Anterior cingulate cortex (tissue), 58 donors: ENCODE measurements at regions not wholly inside any gene's neighbourhood (a gene's known extent, or its start where the extent isn't known, plus 50 kb on each side); places are given as distances from the start of the nearest gene placed in this dataset.

ENCODE experiments used
- DNase-seq, 58 donors: peaks; one replicate each; lab custom pipeline; 2025; lab: John Stamatoyannopoulos, UW

DNA sequence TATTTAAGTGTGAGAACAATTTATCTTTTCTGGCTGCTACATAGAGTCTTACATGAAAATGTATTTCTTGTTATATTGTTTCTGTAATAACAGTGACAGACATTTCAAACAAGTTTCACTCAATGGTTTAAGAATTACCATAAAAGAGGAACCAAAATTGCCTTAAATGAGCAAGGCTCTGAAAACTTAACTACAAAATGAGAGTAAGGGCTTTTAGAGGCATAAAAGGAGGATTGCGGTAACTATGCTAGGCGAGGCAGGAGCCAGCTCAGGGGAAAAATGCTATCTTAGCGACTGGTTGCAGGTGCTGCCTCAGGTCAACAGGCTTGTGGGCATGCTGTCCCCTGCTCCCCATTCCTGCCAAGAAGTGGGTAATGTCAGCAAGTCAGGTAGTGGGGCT, 81.7 kb upstream of the MSI2 start:
- DNase-seq, result no peak

DNA sequence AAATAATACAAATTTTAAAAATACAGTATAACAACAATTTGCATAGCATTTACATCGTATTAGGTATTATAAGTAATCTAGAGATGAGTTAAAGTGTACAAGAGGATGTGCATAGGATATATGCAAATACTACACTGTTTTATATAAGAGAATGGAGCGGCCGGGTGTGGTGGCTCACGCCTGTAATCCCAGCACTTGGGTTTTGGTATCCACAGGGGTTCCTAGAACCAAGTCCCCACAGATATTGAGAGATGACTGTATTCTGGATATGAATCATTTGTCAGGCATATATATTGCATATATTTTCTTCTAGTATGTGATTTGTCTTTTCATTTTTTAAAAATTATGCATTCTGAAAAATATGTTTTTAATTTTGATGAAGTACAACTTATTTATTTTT, 77.5 kb upstream of the MSI2 start:
- DNase-seq, result no peak

- no peak for DNase-seq
These were observed 73.7 kb upstream of the MSI2 start for GRCh38 chr17:57182621-57183020.

DNA sequence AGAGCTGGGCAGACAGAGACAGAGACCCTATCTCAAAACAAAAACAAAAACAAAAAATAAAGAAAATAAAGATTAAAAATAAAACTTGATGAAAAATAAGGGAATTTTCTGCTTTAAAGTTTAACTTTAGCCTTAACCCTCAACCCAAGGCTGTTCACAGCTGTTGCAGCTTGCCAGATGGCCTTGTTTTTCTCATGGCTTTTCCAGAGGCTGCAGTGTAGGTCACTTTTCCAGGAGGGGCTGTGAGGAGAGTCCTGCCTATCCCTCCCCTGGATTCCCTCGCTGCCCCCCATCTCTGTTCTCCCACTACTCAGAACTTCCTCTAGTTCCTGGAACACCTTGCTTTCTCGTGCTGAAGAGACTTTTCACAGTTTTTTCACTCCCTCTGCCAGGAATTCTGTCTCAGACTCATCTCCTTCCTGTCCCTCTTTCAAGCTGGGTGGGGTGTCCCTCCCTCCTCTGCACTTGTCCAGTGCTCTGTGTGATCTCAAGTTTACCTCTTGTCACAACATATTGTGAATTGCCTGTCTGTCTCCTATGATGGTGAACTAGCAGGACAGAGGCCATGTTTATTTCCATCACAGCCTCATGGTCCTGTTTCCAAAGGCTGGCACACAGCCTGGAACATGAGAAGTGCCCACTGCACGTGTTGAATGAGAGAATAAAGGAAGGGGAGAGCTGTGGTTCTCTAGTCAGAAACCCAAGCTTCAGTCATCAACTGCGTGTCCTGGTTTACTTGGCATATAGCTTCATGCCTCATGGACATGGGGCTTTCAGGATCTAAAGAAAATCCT, 69.9 kb upstream of the MSI2 start:
- peak in 1 of 58 donors; percentile 8 for DNase-seq

- no peak for DNase-seq
These were observed 68.9 kb upstream of the MSI2 start for GRCh38 chr17:57187391-57187790.

DNA sequence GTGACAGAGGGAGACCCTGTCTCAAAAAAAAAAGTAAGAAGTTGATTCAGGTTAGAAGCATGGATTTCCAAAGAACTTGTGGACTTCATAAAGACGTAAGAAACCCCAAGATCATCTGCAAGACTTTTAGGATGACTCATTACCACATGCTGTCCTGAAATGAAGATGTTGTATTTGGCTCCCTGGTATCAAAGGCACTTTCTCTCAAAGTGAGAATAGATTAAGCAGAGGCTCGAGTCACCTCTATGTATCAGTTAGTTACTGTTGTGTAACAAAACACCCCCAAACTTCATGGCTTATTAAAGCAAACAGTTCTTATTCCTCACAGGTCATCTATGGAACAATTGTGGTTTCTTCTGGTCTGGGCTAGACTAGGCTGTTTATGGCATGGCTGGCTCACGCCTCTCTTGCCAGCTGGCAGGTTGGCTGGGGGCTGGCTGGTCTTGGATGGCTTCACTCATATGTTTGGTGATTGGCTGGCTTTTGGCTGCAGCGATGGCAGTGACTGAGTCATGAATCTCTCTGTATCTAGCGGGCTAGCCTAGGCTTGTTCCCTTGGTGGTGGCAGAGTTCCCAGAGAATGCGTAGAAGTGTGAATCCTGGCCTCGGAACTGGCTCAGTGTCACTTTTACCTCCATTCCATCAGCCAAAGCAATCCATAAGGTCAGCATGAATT, 60.4 kb upstream of the MSI2 start:
- DNase-seq, result no peak

DNA sequence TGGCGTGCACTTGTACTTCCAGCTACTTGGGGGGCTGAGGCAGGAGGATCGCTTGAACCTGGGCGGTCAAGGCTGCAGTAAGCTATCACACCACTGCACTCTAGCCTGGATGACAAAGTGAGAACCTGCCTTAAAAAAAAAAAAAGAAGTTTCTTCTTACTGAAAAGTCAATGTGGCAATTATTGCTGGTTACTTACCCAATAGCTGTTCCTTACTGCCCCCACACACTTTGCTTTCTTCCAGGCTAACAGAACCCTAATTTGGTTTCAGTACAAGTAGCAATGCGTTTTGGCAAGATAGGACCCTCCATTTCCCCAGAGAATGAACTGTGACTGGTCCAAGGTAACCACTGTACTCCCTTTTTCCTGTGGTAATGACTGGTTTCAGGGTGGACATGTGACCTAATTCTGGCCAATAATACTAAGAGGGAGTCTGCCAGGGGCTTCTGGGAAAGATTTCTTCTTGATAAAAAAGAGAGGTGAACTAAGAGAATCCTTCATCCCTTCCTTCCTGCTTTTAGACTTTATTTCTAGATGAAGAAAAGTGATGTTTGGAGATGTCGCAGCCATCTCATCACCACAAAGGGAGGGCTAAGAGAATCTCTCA, 58.8 kb upstream of the MSI2 start:
- DNase-seq, result no peak

DNA sequence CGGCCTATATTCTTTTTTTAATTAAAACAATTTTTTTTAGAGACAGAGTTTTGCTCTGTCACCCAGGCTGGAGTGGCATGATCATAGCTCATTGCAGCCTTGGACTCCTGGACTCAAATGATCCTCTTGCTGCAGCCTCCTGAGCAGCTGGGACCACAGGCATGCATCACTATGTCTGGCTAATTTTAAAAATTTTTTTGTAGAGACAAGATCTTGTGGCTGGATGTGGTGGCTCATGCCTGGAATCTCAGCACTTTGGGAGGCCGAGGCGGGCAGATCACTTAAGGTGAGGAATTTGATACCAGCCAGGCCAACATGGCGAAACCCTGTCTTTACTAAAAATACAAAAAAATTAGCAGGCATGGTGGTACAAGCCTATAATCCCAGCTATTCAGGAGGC, 54.8 kb upstream of the MSI2 start:
- DNase-seq, result no peak

- DNase-seq, result no peak
These were observed 53.3 kb upstream of the MSI2 start for GRCh38 chr17:57203040-57203439.
